Immature natural killer cell (primary cell): ENCODE measurements at regions not wholly inside any gene's neighbourhood (a gene's known extent, or its start where the extent isn't known, plus 50 kb on each side); places are given as distances from the start of the nearest gene placed in this dataset.

ENCODE experiments used
- DNase-seq, 3 donors: peaks; one replicate each; pipeline ENCODE4 v3.0.0; 2022; ENCODE audit warnings: mixed read lengths in 1 of 3
- H3K27ac Mint-ChIP-seq, 6 donors: one replicate each; pipeline ENCODE4 v1.8.0; 2020; ENCODE audit warnings: mixed read lengths in 6 of 6, mild to moderate bottlenecking in 5 of 6, inconsistent platforms in 4 of 6, moderate library complexity in 3 of 6
- H3K27me3 Mint-ChIP-seq, 3 donors: one replicate each; pipeline ENCODE4 v1.8.0; 2020 to 2021; ENCODE audit warnings: low read depth in 3 of 3, mild to moderate bottlenecking in 3 of 3, mixed read lengths in 3 of 3, moderate library complexity in 3 of 3, inconsistent platforms in 1 of 3
- H3K36me3 Mint-ChIP-seq, 3 donors: one replicate each; pipeline ENCODE4 v1.8.0; 2020; ENCODE audit warnings: mixed read lengths in 3 of 3, inconsistent platforms in 2 of 3, mild to moderate bottlenecking in 2 of 3
- H3K4me1 Mint-ChIP-seq, 2 donors: one replicate each; pipeline ENCODE4 v1.8.0; 2020; ENCODE audit warnings: inconsistent platforms in 2 of 2, mild to moderate bottlenecking in 2 of 2, mixed read lengths in 2 of 2, moderate library complexity in 1 of 2
- H3K4me3 Mint-ChIP-seq, 5 donors: one replicate each; pipeline ENCODE4 v1.8.0; 2020; ENCODE audit warnings: mild to moderate bottlenecking in 5 of 5, mixed read lengths in 5 of 5, inconsistent platforms in 3 of 5, moderate library complexity in 3 of 5
- H3K9me3 Mint-ChIP-seq, 6 donors: one replicate each; pipeline ENCODE4 v1.8.0; 2020; ENCODE audit warnings: mild to moderate bottlenecking in 6 of 6, mixed read lengths in 6 of 6, inconsistent platforms in 4 of 6, moderate library complexity in 3 of 6

DNA sequence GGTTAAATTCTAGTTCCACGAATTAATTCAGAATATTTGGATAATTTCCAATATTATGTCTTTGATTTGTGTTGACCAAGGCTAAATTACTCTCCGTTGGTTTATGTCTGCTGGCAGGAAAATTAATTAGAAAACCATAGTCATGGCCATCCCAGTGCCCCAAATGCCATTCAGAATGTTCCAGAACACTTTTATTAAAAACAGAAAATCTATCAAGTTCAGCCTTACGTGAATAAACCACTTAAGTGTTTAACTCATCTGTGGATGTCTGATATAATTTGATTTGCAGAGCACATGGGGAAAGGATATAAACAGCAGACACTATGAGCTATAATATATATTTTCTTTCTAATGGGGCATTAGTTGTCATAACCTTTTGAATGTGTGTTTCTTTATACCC lies 480.7 kb downstream of the MRPL39 start:
- H3K27me3 Mint-ChIP-seq = no peaks in the 10 kb centered on the region
- peaks cover 8 to 32% (median 16%) of the 10 kb centered on the region in 6 donors for H3K9me3 Mint-ChIP-seq
- H3K36me3 Mint-ChIP-seq = no peaks in the 10 kb centered on the region
- H3K27ac Mint-ChIP-seq = no peak overlapping the region
- no peak overlapping the region for H3K4me3 Mint-ChIP-seq
- no peaks in the 10 kb centered on the region for H3K4me1 Mint-ChIP-seq
- no peak for DNase-seq

GRCh38 chr21:25118648-25119047 lies 488.6 kb downstream of the MRPL39 start:
- Mint-ChIP-seq H3K4me3 (no peak overlapping the region), H3K27me3 (peaks cover 0 to 2% (median 0%) of the 10 kb centered on the region in 3 donors), H3K9me3 (peaks cover 10 to 44% (median 20%) of the 10 kb centered on the region in 6 donors), H3K36me3 (peaks cover 0 to 4% (median 3%) of the 10 kb centered on the region in 3 donors), H3K27ac (no peak overlapping the region), H3K4me1 (no peaks in the 10 kb centered on the region)
- no peak for DNase-seq

GRCh38 chr21:25115021-25115420 lies 492.3 kb downstream of the MRPL39 start:
- no peak for DNase-seq
- Mint-ChIP-seq H3K9me3 (peaks cover 5 to 28% (median 11%) of the 10 kb centered on the region in 6 donors), H3K27me3 (peaks cover 0 to 2% (median 0%) of the 10 kb centered on the region in 3 donors), H3K4me3 (no peak overlapping the region), H3K27ac (no peak overlapping the region), H3K4me1 (no peaks in the 10 kb centered on the region), H3K36me3 (no peaks in the 10 kb centered on the region)

GRCh38 chr21:25107708-25108107 lies 499.6 kb downstream of the MRPL39 start:
- Mint-ChIP-seq H3K4me3 (no peak overlapping the region), H3K36me3 (no peaks in the 10 kb centered on the region), H3K4me1 (no peaks in the 10 kb centered on the region), H3K9me3 (peaks cover 2 to 33% (median 11%) of the 10 kb centered on the region in 6 donors), H3K27ac (no peak overlapping the region), H3K27me3 (peaks cover 0 to 3% (median 0%) of the 10 kb centered on the region in 3 donors)
- no peak for DNase-seq

DNA sequence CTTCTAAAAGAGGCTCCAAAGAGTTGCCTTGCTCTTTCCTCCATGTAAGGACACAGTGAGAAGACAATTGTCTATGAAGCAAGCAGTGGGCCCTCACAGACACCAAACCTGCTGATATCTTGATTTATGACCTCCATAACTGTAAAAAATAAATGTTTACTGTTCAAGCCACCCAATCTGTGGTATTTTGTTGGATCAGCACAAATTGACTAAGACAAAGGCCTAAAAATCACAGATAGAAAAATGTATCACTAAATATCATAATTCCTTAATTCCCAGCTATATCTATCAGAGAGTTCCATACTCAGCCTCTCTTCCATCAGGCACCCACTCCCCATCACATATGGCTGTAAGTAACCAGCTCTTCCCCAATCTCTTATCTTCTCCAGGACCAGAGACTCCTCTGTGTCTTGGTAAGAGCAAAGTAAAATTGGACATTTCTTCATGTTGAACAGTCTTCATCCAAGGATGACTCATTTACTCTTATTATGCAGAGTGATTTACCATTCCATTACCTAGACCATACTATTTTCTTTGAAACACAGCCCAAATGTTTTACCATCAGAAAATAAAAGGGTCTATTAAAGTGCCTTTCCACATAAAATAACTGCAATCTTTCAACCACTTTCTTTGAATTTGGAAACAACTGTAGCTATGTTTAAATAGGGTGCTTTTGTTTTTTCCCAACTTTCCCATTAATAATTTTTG lies 503.6 kb downstream of the MRPL39 start:
- H3K9me3 Mint-ChIP-seq = peaks cover 3 to 28% (median 14%) of the 10 kb centered on the region in 6 donors
- no peaks in the 10 kb centered on the region for H3K4me1 Mint-ChIP-seq
- no peaks in the 10 kb centered on the region for H3K27me3 Mint-ChIP-seq
- DNase-seq = no peak
- no peaks in the 10 kb centered on the region for H3K36me3 Mint-ChIP-seq
- no peak overlapping the region for H3K4me3 Mint-ChIP-seq
- H3K27ac Mint-ChIP-seq = no peak overlapping the region

DNA sequence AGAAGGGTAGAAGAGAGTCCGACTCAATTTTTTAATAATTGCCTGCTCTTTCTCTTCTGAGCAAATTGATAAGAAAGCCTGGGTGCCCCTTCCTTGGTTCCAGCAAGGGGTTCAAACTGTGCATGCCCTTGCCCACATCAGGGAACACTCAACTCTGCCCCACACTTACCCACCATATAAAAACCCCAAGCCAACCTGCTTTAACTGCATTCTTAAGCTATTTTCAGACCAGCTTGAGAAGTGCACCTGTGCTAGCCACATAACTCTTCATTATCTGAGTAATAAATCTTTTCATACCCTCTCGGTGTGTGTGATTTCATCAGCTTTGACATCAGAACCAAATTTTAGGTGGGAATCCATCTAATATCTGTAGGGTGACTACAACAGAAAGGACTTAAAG lies 509.6 kb downstream of the MRPL39 start:
- H3K27ac Mint-ChIP-seq = no peak overlapping the region
- H3K9me3 Mint-ChIP-seq = peaks cover 8 to 24% (median 14%) of the 10 kb centered on the region in 6 donors
- no peak for DNase-seq
- H3K4me1 Mint-ChIP-seq = no peaks in the 10 kb centered on the region
- H3K27me3 Mint-ChIP-seq = peaks cover 0 to 2% (median 0%) of the 10 kb centered on the region in 3 donors
- peaks cover 0 to 4% (median 0%) of the 10 kb centered on the region in 3 donors for H3K36me3 Mint-ChIP-seq
- no peak overlapping the region for H3K4me3 Mint-ChIP-seq

DNA sequence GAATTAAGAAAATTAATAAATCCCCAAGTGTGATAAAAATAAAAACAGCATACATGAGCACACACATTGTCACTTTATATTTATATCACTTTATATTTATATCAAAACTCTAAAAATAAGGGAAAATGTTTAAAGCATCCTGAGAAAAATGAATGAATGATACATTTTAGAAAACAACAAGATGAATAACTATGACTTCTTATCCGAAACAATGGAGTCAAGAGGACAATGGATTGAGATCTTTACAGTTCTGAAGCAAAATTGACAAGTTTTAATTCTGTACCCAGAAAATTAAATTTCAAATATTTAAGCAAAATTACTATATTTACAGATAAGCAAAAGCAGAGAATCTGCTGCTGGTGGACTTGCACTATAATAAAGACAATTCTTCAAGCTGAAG lies 512.6 kb downstream of the MRPL39 start:
- Mint-ChIP-seq H3K36me3 (peaks cover 0 to 4% (median 0%) of the 10 kb centered on the region in 3 donors), H3K27ac (no peak overlapping the region), H3K9me3 (peaks cover 12 to 32% (median 13%) of the 10 kb centered on the region in 6 donors), H3K27me3 (peaks cover 0 to 2% (median 0%) of the 10 kb centered on the region in 3 donors), H3K4me3 (no peak overlapping the region), H3K4me1 (no peaks in the 10 kb centered on the region)
- no peak for DNase-seq

- Mint-ChIP-seq H3K4me3 (no peak overlapping the region), H3K36me3 (peaks cover 0 to 4% (median 0%) of the 10 kb centered on the region in 3 donors), H3K27ac (no peak overlapping the region), H3K4me1 (no peaks in the 10 kb centered on the region), H3K27me3 (peaks cover 0 to 2% (median 0%) of the 10 kb centered on the region in 3 donors), H3K9me3 (peaks cover 7 to 32% (median 11%) of the 10 kb centered on the region in 6 donors)
- no peak for DNase-seq
Observed at GRCh38 chr21:25092441-25093011, 514.8 kb downstream of the MRPL39 start.

DNA sequence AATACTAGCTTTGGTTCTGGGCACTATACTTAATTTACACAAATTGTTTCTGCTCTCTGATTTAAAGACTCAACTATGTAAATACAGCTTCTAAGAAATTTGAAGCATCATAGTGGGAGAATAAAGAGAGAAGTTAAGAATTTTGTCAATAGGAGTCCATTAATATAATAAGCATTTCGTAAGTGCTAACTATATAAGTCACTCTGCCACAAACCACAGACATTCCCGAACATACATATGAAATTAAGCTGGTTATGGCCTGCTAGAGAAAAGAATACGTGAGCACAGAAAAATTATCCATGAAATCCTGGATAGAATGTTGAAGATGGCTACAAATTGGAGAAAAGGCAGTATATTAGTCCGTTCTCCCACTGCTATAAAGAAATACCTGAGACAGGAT lies 526.2 kb downstream of the MRPL39 start:
- Mint-ChIP-seq H3K27me3 (no peaks in the 10 kb centered on the region), H3K9me3 (peaks cover 9 to 25% (median 17%) of the 10 kb centered on the region in 6 donors), H3K4me1 (no peaks in the 10 kb centered on the region), H3K27ac (no peak overlapping the region), H3K4me3 (no peak overlapping the region), H3K36me3 (no peaks in the 10 kb centered on the region)
- DNase-seq = no peak

GRCh38 chr21:25080661-25081060 lies 526.6 kb downstream of the MRPL39 start:
- no peak overlapping the region for H3K27ac Mint-ChIP-seq
- H3K4me3 Mint-ChIP-seq = no peak overlapping the region
- peaks cover 11 to 28% (median 18%) of the 10 kb centered on the region in 6 donors for H3K9me3 Mint-ChIP-seq
- no peak for DNase-seq
- no peaks in the 10 kb centered on the region for H3K27me3 Mint-ChIP-seq
- no peaks in the 10 kb centered on the region for H3K4me1 Mint-ChIP-seq
- no peaks in the 10 kb centered on the region for H3K36me3 Mint-ChIP-seq

DNA sequence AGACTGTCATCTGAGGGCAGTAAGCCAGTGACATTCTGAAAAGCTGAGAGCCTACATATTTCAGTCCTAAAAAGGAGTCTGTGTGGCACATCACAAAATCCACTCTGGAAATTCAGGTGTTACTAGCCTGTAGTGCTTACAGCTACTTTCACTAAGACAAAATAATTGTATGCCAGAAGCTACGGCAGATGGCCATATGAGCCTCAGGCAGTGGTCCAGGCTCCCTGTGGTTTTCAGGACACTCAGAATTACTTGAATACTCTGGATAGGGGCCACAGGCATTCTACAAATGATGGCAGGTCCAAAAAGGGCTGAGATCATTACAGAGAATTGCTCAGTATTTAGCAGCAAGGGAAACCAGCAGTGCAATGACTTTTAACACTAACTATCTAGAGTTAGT lies 527.1 kb downstream of the MRPL39 start:
- Mint-ChIP-seq H3K27me3 (no peaks in the 10 kb centered on the region), H3K4me1 (no peaks in the 10 kb centered on the region), H3K36me3 (no peaks in the 10 kb centered on the region), H3K4me3 (no peak overlapping the region), H3K27ac (no peak overlapping the region), H3K9me3 (peaks cover 10 to 29% (median 18%) of the 10 kb centered on the region in 6 donors)
- no peak for DNase-seq

DNA sequence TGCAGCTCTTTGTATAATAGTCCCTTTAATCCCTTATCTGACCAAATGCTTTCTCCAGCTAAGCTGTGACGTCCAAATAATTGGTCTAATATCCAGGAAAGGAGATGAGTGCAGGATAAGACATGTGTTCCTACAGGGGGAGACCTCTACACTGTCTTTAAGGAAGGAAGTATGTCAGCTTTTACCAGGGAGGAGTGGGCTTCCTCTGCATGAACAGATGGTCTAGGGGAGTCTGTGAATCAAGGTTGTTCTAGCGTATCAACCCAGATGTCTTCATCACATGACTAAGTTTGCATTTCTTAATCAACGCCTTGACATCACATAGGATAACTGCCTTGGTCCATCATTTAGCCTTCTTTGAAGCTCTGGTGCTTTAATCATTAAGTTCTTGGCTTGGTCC lies 528.2 kb downstream of the MRPL39 start:
- DNase-seq = no peak
- H3K27me3 Mint-ChIP-seq = no peaks in the 10 kb centered on the region
- H3K36me3 Mint-ChIP-seq = no peaks in the 10 kb centered on the region
- H3K27ac Mint-ChIP-seq = no peak overlapping the region
- H3K4me1 Mint-ChIP-seq = no peaks in the 10 kb centered on the region
- H3K4me3 Mint-ChIP-seq = no peak overlapping the region
- peaks cover 8 to 20% (median 11%) of the 10 kb centered on the region in 6 donors for H3K9me3 Mint-ChIP-seq

GRCh38 chr21:25062061-25062460 lies 545.2 kb downstream of the MRPL39 start:
- no peak overlapping the region for H3K27ac Mint-ChIP-seq
- H3K4me3 Mint-ChIP-seq = no peak overlapping the region
- H3K36me3 Mint-ChIP-seq = no peaks in the 10 kb centered on the region
- no peak for DNase-seq
- peaks cover 9 to 31% (median 21%) of the 10 kb centered on the region in 6 donors for H3K9me3 Mint-ChIP-seq
- no peaks in the 10 kb centered on the region for H3K4me1 Mint-ChIP-seq
- H3K27me3 Mint-ChIP-seq = peaks cover 0 to 3% (median 0%) of the 10 kb centered on the region in 3 donors

DNA sequence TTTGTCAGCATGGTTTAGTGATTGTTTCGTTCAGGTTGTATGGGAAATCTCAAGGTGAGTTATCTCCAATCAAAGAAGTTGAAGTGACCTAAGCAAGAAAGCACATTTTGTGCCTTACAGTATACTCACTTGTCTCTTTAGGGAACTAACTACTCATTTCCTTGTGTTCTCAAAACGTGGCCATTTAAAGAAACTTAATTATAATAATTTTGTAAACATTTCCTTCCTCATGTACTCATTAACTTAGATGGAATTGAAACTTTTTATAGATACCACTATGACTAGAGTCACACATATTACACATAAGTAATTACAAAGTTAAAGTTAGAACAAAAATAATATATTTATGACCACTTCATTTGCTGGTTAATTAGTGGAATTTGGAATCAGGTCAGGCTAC lies 552.6 kb downstream of the MRPL39 start:
- no peak overlapping the region for H3K4me3 Mint-ChIP-seq
- no peak for DNase-seq
- peaks cover 0 to 4% (median 0%) of the 10 kb centered on the region in 3 donors for H3K36me3 Mint-ChIP-seq
- no peak overlapping the region for H3K27ac Mint-ChIP-seq
- H3K27me3 Mint-ChIP-seq = peaks cover 0 to 2% (median 2%) of the 10 kb centered on the region in 3 donors
- peaks cover 7 to 38% (median 18%) of the 10 kb centered on the region in 6 donors for H3K9me3 Mint-ChIP-seq
- no peaks in the 10 kb centered on the region for H3K4me1 Mint-ChIP-seq
